Adrenal gland (tissue), 5 donors: ENCODE measurements at regions not wholly inside any gene's neighbourhood (a gene's known extent, or its start where the extent isn't known, plus 50 kb on each side); places are given as distances from the start of the nearest gene placed in this dataset.

Experiments
- POLR2A ChIP-seq, 2 donors: fragments of 450-650 bp; IDR thresholded peaks; one replicate each; pipeline ENCODE4 v1.6.1; 2017; ENCODE audit warnings: antibody characterized with exemption in 2 of 2, mild to moderate bottlenecking in 2 of 2, moderate library complexity in 1 of 2
- TF ChIP-seq, protein P1 (sequence below), 6 experiments: fragments of 450-650 bp in 4 of 6; fragments of 200-600 bp in 2 of 6; sonication (generic) in 1 of 6; IDR thresholded peaks; 1 replicate in 5 of 6; 2 replicates in 1 of 6; pipeline versions ENCODE4 v1.5.1 to v1.8.0; 2016 to 2021; ENCODE audit warnings: antibody characterized with exemption in 6 of 6, mild to moderate bottlenecking in 2 of 6, moderate library complexity in 1 of 6
- donor health status: DM: no; HTN: no; CAD: no.

GRCh38 chr16:6804461-6804860, 528.2 kb upstream of the RBFOX1 start:
- TF ChIP-seq, protein P1, sequence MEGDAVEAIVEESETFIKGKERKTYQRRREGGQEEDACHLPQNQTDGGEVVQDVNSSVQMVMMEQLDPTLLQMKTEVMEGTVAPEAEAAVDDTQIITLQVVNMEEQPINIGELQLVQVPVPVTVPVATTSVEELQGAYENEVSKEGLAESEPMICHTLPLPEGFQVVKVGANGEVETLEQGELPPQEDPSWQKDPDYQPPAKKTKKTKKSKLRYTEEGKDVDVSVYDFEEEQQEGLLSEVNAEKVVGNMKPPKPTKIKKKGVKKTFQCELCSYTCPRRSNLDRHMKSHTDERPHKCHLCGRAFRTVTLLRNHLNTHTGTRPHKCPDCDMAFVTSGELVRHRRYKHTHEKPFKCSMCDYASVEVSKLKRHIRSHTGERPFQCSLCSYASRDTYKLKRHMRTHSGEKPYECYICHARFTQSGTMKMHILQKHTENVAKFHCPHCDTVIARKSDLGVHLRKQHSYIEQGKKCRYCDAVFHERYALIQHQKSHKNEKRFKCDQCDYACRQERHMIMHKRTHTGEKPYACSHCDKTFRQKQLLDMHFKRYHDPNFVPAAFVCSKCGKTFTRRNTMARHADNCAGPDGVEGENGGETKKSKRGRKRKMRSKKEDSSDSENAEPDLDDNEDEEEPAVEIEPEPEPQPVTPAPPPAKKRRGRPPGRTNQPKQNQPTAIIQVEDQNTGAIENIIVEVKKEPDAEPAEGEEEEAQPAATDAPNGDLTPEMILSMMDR (IDR thresholded peaks at IDR 0.05) = no peak
- TF ChIP-seq POLR2A (IDR thresholded peaks at IDR 0.05) = no peak
